Astrocyte (in vitro differentiated cells and primary cell): ENCODE measurements at regions not wholly inside any gene's neighbourhood (a gene's known extent, or its start where the extent isn't known, plus 50 kb on each side); places are given as distances from the start of the nearest gene placed in this dataset.
A peak's percentile ranks its signal among the peaks of the same experiment; 100 is the strongest.

Experiments used
- DNase-seq: peaks from one replicate; pipeline ENCODE4 v3.0.0-alpha.2; 2010; ENCODE audit warnings: low read depth
- FAIRE-seq: peaks from 2 replicates; lab custom pipeline; 2011; peaks lifted over from hg19 to GRCh38; lab: Jason Lieb, UNC
- H2AFZ ChIP-seq: 2 replicates; pipeline ENCODE4 v1.6.0; 2012; ENCODE audit warnings: low read depth, low read length, inconsistent platforms
- H3K27ac ChIP-seq: 2 replicates; pipeline ENCODE4 v1.5.1; 2011; ENCODE audit warnings: low read depth, low read length, inconsistent platforms
- H3K27me3 ChIP-seq: 2 replicates; pipeline ENCODE4 v1.6.0; 2011; ENCODE audit warnings: low read length, inconsistent platforms; ENCODE audit not compliant: insufficient read depth
- H3K36me3 ChIP-seq: 2 replicates; pipeline ENCODE4 v1.5.1; 2011; ENCODE audit warnings: low read length, inconsistent platforms; ENCODE audit not compliant: insufficient read depth
- H3K4me1 ChIP-seq: 2 replicates; pipeline ENCODE4 v1.5.1; 2011; ENCODE audit warnings: low read length, inconsistent platforms; ENCODE audit not compliant: insufficient read depth
- H3K4me2 ChIP-seq: 2 replicates; pipeline ENCODE4 v1.6.0; 2012; ENCODE audit warnings: low read length, inconsistent platforms
- H3K4me3 ChIP-seq: 2 replicates; pipeline ENCODE4 v1.5.1; 2011; ENCODE audit warnings: low read depth, mild to moderate bottlenecking, low read length, inconsistent platforms; ENCODE audit not compliant: insufficient read depth
- H3K79me2 ChIP-seq: 2 replicates; pipeline ENCODE4 v1.6.0; 2012; ENCODE audit warnings: mild to moderate bottlenecking, low read length, inconsistent platforms; ENCODE audit not compliant: insufficient read depth
- H3K9ac ChIP-seq: 2 replicates; pipeline ENCODE4 v1.6.0; 2012; ENCODE audit warnings: mild to moderate bottlenecking, low read length, inconsistent platforms
- H3K9me3 ChIP-seq: 2 replicates; pipeline ENCODE4 v1.5.1; 2012; ENCODE audit warnings: low read depth, mild to moderate bottlenecking, low read length, inconsistent platforms; ENCODE audit not compliant: insufficient read depth
- H4K20me1 ChIP-seq: 2 replicates; pipeline ENCODE4 v1.6.0; 2012; ENCODE audit warnings: low read length, inconsistent platforms; ENCODE audit not compliant: insufficient read depth
- H3K27ac Mint-ChIP-seq: one replicate; pipeline ENCODE4 v1.8.0; 2021; ENCODE audit warnings: mild to moderate bottlenecking, mixed read lengths; ENCODE audit not compliant: unreplicated experiment
- H3K27me3 Mint-ChIP-seq: one replicate; pipeline ENCODE4 v1.8.0; 2021; ENCODE audit warnings: low read depth, mixed read lengths; ENCODE audit not compliant: unreplicated experiment
- H3K36me3 Mint-ChIP-seq: one replicate; pipeline ENCODE4 v1.8.0; 2021; ENCODE audit warnings: low read depth, mixed read lengths; ENCODE audit not compliant: unreplicated experiment
- H3K4me1 Mint-ChIP-seq: one replicate; pipeline ENCODE4 v1.8.0; 2021; ENCODE audit warnings: low read depth, mixed read lengths; ENCODE audit not compliant: unreplicated experiment
- H3K4me3 Mint-ChIP-seq: one replicate; pipeline ENCODE4 v1.8.0; 2021; ENCODE audit warnings: mild to moderate bottlenecking, moderate library complexity, mixed read lengths; ENCODE audit not compliant: unreplicated experiment
- H3K9me3 Mint-ChIP-seq: one replicate; pipeline ENCODE4 v1.8.0; 2021; ENCODE audit warnings: mild to moderate bottlenecking, mixed read lengths; ENCODE audit not compliant: unreplicated experiment
- EZH2 ChIP-seq: IDR thresholded peaks from 2 replicates; pipeline ENCODE4 v1.6.1; 2012; ENCODE audit warnings: mild to moderate bottlenecking, low read length, inconsistent platforms; ENCODE audit not compliant: insufficient read depth
- TF ChIP-seq, protein P1 (sequence below): IDR thresholded peaks from 2 replicates; pipeline ENCODE4 v1.5.1; 2011; ENCODE audit warnings: low read depth, mild to moderate bottlenecking, inconsistent platforms, low read length, moderate library complexity; ENCODE audit not compliant: insufficient read depth

GRCh38 chr7:72494807-72495206 is 82.7 kb upstream of the CALN1 start:
- Histone ChIP-seq H3K9ac (no peak overlapping the region), H3K4me2 (no peak overlapping the region), H3K27ac (no peak overlapping the region), H3K4me3 (no peak overlapping the region), H3K79me2 (no peaks in the 10 kb centered on the region), H2AFZ (no peak overlapping the region), H3K4me1 (no peaks in the 10 kb centered on the region), H3K36me3 (no peaks in the 10 kb centered on the region), H3K9me3 (no peaks in the 10 kb centered on the region), H3K27me3 (no peaks in the 10 kb centered on the region), H4K20me1 (no peaks in the 10 kb centered on the region)
- H3K4me1 Mint-ChIP-seq, result no peaks in the 10 kb centered on the region
- H3K9me3 Mint-ChIP-seq, result peaks cover 7% of the 10 kb centered on the region
- no peak for TF ChIP-seq EZH2
- TF ChIP-seq, protein P1, sequence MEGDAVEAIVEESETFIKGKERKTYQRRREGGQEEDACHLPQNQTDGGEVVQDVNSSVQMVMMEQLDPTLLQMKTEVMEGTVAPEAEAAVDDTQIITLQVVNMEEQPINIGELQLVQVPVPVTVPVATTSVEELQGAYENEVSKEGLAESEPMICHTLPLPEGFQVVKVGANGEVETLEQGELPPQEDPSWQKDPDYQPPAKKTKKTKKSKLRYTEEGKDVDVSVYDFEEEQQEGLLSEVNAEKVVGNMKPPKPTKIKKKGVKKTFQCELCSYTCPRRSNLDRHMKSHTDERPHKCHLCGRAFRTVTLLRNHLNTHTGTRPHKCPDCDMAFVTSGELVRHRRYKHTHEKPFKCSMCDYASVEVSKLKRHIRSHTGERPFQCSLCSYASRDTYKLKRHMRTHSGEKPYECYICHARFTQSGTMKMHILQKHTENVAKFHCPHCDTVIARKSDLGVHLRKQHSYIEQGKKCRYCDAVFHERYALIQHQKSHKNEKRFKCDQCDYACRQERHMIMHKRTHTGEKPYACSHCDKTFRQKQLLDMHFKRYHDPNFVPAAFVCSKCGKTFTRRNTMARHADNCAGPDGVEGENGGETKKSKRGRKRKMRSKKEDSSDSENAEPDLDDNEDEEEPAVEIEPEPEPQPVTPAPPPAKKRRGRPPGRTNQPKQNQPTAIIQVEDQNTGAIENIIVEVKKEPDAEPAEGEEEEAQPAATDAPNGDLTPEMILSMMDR, result no peak
- no peak overlapping the region for H3K27ac Mint-ChIP-seq
- no peak overlapping the region for H3K4me3 Mint-ChIP-seq
- DNase-seq (no peak), FAIRE-seq (no peak)
- H3K36me3 Mint-ChIP-seq, result no peaks in the 10 kb centered on the region
- H3K27me3 Mint-ChIP-seq, result peaks cover 6% of the 10 kb centered on the region

DNA sequence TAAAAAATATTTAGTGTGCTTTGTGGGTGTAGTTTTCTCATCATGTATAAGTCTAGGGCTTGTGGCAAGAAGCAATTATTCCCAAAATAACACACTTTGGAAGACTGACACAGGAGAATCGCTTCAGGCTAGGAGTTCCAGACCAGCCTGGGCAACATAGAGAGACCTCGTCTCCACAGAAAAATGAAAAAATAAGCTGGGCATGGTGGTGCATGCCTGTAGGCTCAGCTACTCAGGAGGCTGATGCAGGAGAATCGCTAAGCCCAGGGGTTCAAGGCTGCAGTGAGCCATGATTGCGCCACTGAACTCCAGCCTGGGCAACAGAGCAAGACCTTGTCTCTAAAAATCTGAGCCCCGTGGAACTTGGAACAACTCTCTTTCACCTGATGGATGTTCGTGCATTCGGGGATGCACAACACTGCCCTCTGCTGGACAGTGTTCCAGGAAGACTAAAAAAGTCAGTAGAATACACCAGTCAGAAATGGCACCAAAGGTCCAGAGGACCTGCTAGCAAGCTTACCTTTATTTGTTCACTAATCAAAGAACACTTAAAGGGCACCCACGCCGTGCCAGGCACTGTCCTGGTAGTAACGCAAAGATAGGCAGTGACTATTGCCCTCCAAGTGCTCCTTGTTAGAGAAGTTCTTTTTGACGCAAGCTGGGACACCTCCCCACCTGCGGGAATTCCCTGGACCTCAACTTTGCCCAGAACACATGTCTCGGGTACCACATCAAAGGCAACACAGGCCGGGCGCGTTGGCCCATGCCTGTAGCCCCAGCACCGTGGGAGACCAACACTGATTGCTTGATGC is 81.9 kb upstream of the CALN1 start:
- Histone ChIP-seq H2AFZ (no peak overlapping the region), H3K4me1 (no peaks in the 10 kb centered on the region), H3K4me2 (no peak overlapping the region), H3K9me3 (no peaks in the 10 kb centered on the region), H3K9ac (no peak overlapping the region), H3K79me2 (no peaks in the 10 kb centered on the region), H3K36me3 (no peaks in the 10 kb centered on the region), H3K27me3 (no peaks in the 10 kb centered on the region), H3K4me3 (no peak overlapping the region), H3K27ac (no peak overlapping the region), H4K20me1 (no peaks in the 10 kb centered on the region)
- DNase-seq, result peak; percentile 7
- H3K4me3 Mint-ChIP-seq, result no peak overlapping the region
- FAIRE-seq, result no peak
- TF ChIP-seq, protein P1, result peak; percentile 56
- TF ChIP-seq EZH2, result no peak
- no peaks in the 10 kb centered on the region for H3K36me3 Mint-ChIP-seq
- no peak overlapping the region for H3K27ac Mint-ChIP-seq
- H3K27me3 Mint-ChIP-seq, result peaks cover 6% of the 10 kb centered on the region
- H3K4me1 Mint-ChIP-seq, result no peaks in the 10 kb centered on the region
- peaks cover 7% of the 10 kb centered on the region for H3K9me3 Mint-ChIP-seq

DNA sequence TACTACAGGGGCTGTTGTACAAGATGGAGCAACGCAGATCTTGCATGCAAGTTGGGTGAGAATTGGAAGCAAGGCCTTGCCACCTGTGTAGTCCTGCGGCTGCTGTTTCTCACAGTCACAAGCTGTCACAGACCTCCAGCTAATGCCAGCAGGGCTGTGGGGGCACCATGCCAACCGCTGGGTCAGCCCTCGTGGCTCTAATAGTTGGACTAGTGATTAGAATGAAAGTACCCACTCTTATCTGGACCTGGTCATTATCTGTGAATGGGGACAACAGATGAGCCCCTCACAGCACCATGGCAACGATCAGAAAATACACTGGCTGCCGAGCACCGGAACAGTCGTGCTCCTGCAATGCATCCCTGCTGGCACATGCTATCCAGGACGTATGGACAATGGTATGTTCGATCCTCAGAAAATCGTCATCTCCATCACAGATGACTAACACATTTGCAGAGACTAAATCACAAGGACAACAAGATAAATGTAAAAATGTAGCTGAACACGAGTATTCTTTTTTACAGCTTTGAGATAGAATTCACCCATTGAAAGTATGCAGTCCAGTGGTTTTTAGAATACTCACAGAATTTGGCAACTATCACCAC is 80.4 kb upstream of the CALN1 start:
- Histone ChIP-seq H3K4me2 (no peak overlapping the region), H3K27me3 (no peaks in the 10 kb centered on the region), H3K9me3 (no peaks in the 10 kb centered on the region), H3K27ac (no peak overlapping the region), H3K36me3 (no peaks in the 10 kb centered on the region), H2AFZ (no peak overlapping the region), H3K4me1 (no peaks in the 10 kb centered on the region), H3K79me2 (no peaks in the 10 kb centered on the region), H4K20me1 (no peaks in the 10 kb centered on the region), H3K9ac (no peak overlapping the region), H3K4me3 (no peak overlapping the region)
- no peaks in the 10 kb centered on the region for H3K36me3 Mint-ChIP-seq
- no peaks in the 10 kb centered on the region for H3K4me1 Mint-ChIP-seq
- no peak for TF ChIP-seq EZH2
- TF ChIP-seq, protein P1, result no peak
- FAIRE-seq (no peak), DNase-seq (no peak)
- H3K9me3 Mint-ChIP-seq, result peaks cover 5% of the 10 kb centered on the region
- no peak overlapping the region for H3K4me3 Mint-ChIP-seq
- no peak overlapping the region for H3K27ac Mint-ChIP-seq
- H3K27me3 Mint-ChIP-seq, result peaks cover 6% of the 10 kb centered on the region
